HepG2 (cell line): ENCODE measurements at regions not wholly inside any gene's neighbourhood (a gene's known extent, or its start where the extent isn't known, plus 50 kb on each side); places are given as distances from the start of the nearest gene placed in this dataset.
A peak's percentile ranks its signal among the peaks of the same experiment; 100 is the strongest.

Experiments used
- ASH2L ChIP-seq: fragments of 300-600, 200-600 bp; sonication (generic); IDR thresholded peaks from 2 replicates; pipeline ENCODE4 v1.7.0; 2017; ENCODE audit warnings: low read depth, mild to moderate bottlenecking, moderate library complexity, mixed read lengths, low read length; ENCODE audit not compliant: insufficient read length
- FOXM1 ChIP-seq: sonication (generic); formaldehyde crosslinking; IDR thresholded peaks from 2 replicates; pipeline ENCODE4 v1.5.0; 2020; ENCODE audit warnings: missing genetic modification reagents
- HNRNPUL1 ChIP-seq: fragments of 200-400 bp; formaldehyde crosslinking; IDR thresholded peaks from 2 replicates; pipeline ENCODE4 v1.6.1; 2017; ENCODE audit warnings: low read depth, mild to moderate bottlenecking, low read length, moderate library complexity
- IRF2 ChIP-seq: IDR thresholded peaks from 2 replicates; pipeline ENCODE4 v1.6.1; 2018; ENCODE audit warnings: missing genetic modification reagents, missing compliant biosample characterization
- KMT2B ChIP-seq: IDR thresholded peaks from 2 replicates; pipeline ENCODE4 v1.6.1; 2016; ENCODE audit warnings: missing genetic modification reagents, missing compliant biosample characterization
- MED13 ChIP-seq: sonication (generic); formaldehyde crosslinking; IDR thresholded peaks from 2 replicates; pipeline ENCODE4 v1.5.0; 2020; ENCODE audit warnings: missing genetic modification reagents
- MTF2 ChIP-seq: sonication (generic); formaldehyde crosslinking; IDR thresholded peaks from 2 replicates; pipeline ENCODE4 v1.5.0; 2020; ENCODE audit warnings: missing genetic modification reagents, borderline replicate concordance
- NCOA5 ChIP-seq: sonication (generic); formaldehyde crosslinking; IDR thresholded peaks from 2 replicates; pipeline ENCODE4 v1.4.0; 2020; ENCODE audit warnings: missing genetic modification reagents
- NFKBIZ ChIP-seq: IDR thresholded peaks from 2 replicates; pipeline ENCODE4 v1.6.1; 2018; ENCODE audit warnings: missing genetic modification reagents, missing compliant biosample characterization
- NKX3-1 ChIP-seq: sonication (generic); formaldehyde crosslinking; IDR thresholded peaks from 2 replicates; pipeline ENCODE4 v1.5.0; 2020; ENCODE audit warnings: missing genetic modification reagents
- PCBP2 ChIP-seq: fragments of 200-400 bp; formaldehyde crosslinking; optimal IDR thresholded peaks from 2 replicates; pipeline ENCODE3; 2018; ENCODE audit warnings: low read length, low read depth; ENCODE audit not compliant: poor library complexity, severe bottlenecking
- POLR2G ChIP-seq: fragments of 200-400 bp; formaldehyde crosslinking; IDR thresholded peaks from 2 replicates; pipeline ENCODE4 v1.6.1; 2018; ENCODE audit warnings: mild to moderate bottlenecking, low read depth, low read length, moderate library complexity
- RBFOX2 ChIP-seq: fragments of 200-400 bp; formaldehyde crosslinking; IDR thresholded peaks from 2 replicates; pipeline ENCODE4 v1.6.1; 2017; ENCODE audit warnings: low read depth, mild to moderate bottlenecking, low read length
- SIX1 ChIP-seq: sonication (generic); formaldehyde crosslinking; IDR thresholded peaks from 2 replicates; pipeline ENCODE4 v1.4.0; 2020; ENCODE audit warnings: missing genetic modification reagents, borderline replicate concordance
- YEATS4 ChIP-seq: sonication (generic); formaldehyde crosslinking; IDR thresholded peaks from 2 replicates; pipeline ENCODE4 v1.4.0; 2020; ENCODE audit warnings: missing genetic modification reagents, borderline replicate concordance
- ZNF121 ChIP-seq: sonication (generic); formaldehyde crosslinking; IDR thresholded peaks from 2 replicates; pipeline ENCODE4 v1.5.0; 2020; ENCODE audit warnings: mild to moderate bottlenecking, missing genetic modification reagents
- ZNF180 ChIP-seq: sonication (generic); formaldehyde crosslinking; IDR thresholded peaks from 2 replicates; pipeline ENCODE4 v1.4.0; 2020; ENCODE audit warnings: low read depth, missing genetic modification reagents, borderline replicate concordance
- ZNF292 ChIP-seq: sonication (generic); formaldehyde crosslinking; IDR thresholded peaks from 2 replicates; pipeline ENCODE4 v1.8.1; 2022; ENCODE audit warnings: mild to moderate bottlenecking, low read depth, missing genetic modification reagents, borderline replicate concordance
- ZNF34 ChIP-seq: sonication (generic); formaldehyde crosslinking; IDR thresholded peaks from 2 replicates; pipeline ENCODE4 v1.4.0; 2020; ENCODE audit warnings: mild to moderate bottlenecking, missing genetic modification reagents, borderline replicate concordance
- ZNF614 ChIP-seq: IDR thresholded peaks from 2 replicates; pipeline ENCODE4 v1.6.1; 2018; ENCODE audit warnings: missing biosample characterization, missing genetic modification reagents, inconsistent platforms, borderline replicate concordance
- ZNF629 ChIP-seq: sonication (generic); formaldehyde crosslinking; conservative IDR thresholded peaks from 2 replicates; pipeline ENCODE4 v1.5.0; 2020; ENCODE audit warnings: missing genetic modification reagents
- ZNF713 ChIP-seq: sonication (generic); formaldehyde crosslinking; IDR thresholded peaks from 2 replicates; pipeline ENCODE4 v1.4.0; 2020; ENCODE audit warnings: mild to moderate bottlenecking, missing genetic modification reagents
- ZNF766 ChIP-seq: sonication (generic); formaldehyde crosslinking; IDR thresholded peaks from 2 replicates; pipeline ENCODE4 v1.5.0; 2020; ENCODE audit warnings: missing genetic modification reagents, borderline replicate concordance
- TF ChIP-seq, protein P1 (sequence below), 2 experiments: sonication (generic) in 1 of 2; formaldehyde crosslinking in 1 of 2; IDR thresholded peaks; 2 replicates each; pipeline versions ENCODE4 v1.4.0 to v1.6.1; 2018 to 2020; ENCODE audit warnings: missing genetic modification reagents in 2 of 2, borderline replicate concordance in 1 of 2, low read depth in 1 of 2, mild to moderate bottlenecking in 1 of 2, missing biosample characterization in 1 of 2
- TF ChIP-seq, protein P2 (sequence below): sonication (generic); formaldehyde crosslinking; IDR thresholded peaks from 2 replicates; pipeline ENCODE4 v1.4.0; 2020; ENCODE audit warnings: missing genetic modification reagents, borderline replicate concordance
- TF ChIP-seq, protein P3 (sequence below): sonication (generic); formaldehyde crosslinking; IDR thresholded peaks from 2 replicates; pipeline ENCODE4 v1.4.0; 2020; ENCODE audit warnings: mild to moderate bottlenecking, missing genetic modification reagents, borderline replicate concordance
- TF ChIP-seq, protein P4 (sequence below): sonication (generic); formaldehyde crosslinking; IDR thresholded peaks from 2 replicates; pipeline ENCODE4 v1.8.0; 2022; ENCODE audit warnings: mild to moderate bottlenecking, missing genetic modification reagents, moderate library complexity

DNA sequence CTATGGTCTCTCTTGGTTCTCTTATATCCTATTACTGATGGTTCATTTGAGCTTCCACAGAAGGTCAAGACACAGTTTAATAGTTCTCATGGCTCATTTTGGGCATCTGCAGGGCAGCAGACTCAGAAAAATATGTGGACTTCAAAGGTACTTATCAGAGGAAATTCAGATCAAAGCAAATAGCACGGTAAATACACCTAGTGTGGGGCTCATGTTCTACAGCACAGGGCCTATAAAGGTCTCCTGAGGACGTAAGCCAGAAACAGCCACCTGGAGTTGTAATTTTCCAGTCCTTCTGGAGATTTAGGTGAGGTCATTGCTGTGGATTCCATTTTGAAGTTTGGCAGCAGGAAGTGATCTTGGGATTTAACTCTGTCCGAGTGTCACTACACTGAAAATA, 134.5 kb upstream of the SGO1 start (continued):
- no peak for TF ChIP-seq ZNF121 (CRISPR knock-in tag)
- TF ChIP-seq NFKBIZ (CRISPR knock-in tag), result no peak
- no peak for TF ChIP-seq ZNF34 (CRISPR knock-in tag)
- TF ChIP-seq ZNF629 (CRISPR knock-in tag), result no peak
- peak; percentile 68 for TF ChIP-seq ASH2L
- TF ChIP-seq MTF2, result no peak
- no peak for TF ChIP-seq ZNF766 (CRISPR knock-in tag)
- TF ChIP-seq SIX1, result peak; percentile 76; the same call in 1 of the 2 replicates
- TF ChIP-seq POLR2G, result no peak
- peak; percentile 45; the same call in 1 of the 2 replicates for TF ChIP-seq ZNF614 (CRISPR knock-in tag)
- TF ChIP-seq ZNF180 (CRISPR knock-in tag), result no peak
- TF ChIP-seq, protein P1, sequence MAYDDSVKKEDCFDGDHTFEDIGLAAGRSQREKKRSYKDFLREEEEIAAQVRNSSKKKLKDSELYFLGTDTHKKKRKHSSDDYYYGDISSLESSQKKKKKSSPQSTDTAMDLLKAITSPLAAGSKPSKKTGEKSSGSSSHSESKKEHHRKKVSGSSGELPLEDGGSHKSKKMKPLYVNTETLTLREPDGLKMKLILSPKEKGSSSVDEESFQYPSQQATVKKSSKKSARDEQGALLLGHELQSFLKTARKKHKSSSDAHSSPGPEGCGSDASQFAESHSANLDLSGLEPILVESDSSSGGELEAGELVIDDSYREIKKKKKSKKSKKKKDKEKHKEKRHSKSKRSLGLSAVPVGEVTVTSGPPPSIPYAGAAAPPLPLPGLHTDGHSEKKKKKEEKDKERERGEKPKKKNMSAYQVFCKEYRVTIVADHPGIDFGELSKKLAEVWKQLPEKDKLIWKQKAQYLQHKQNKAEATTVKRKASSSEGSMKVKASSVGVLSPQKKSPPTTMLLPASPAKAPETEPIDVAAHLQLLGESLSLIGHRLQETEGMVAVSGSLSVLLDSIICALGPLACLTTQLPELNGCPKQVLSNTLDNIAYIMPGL (CRISPR knock-in tag; IDR thresholded peaks at IDR 0.05; ENCODE audit: borderline replicate concordance in 1 of 2, low read depth in 1 of 2), result no peak
- peak; percentile 60 for TF ChIP-seq IRF2 (CRISPR knock-in tag)
- TF ChIP-seq, protein P2, sequence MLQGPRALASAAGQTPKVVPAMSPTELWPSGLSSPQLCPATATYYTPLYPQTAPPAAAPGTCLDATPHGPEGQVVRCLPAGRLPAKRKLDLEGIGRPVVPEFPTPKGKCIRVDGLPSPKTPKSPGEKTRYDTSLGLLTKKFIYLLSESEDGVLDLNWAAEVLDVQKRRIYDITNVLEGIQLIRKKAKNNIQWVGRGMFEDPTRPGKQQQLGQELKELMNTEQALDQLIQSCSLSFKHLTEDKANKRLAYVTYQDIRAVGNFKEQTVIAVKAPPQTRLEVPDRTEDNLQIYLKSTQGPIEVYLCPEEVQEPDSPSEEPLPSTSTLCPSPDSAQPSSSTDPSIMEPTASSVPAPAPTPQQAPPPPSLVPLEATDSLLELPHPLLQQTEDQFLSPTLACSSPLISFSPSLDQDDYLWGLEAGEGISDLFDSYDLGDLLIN (CRISPR knock-in tag), result no peak
- TF ChIP-seq ZNF713 (CRISPR knock-in tag), result no peak
- TF ChIP-seq ZNF292 (CRISPR knock-in tag), result no peak
- TF ChIP-seq RBFOX2, result 0 out of 2 replicates have a peak, but pooled peaks have one; percentile 6
- TF ChIP-seq FOXM1, result no peak
- TF ChIP-seq MED13, result peak; percentile 96
- no peak for TF ChIP-seq PCBP2
- no peak for TF ChIP-seq HNRNPUL1
- TF ChIP-seq NKX3-1 (CRISPR knock-in tag), result no peak
- no peak for TF ChIP-seq NCOA5 (CRISPR knock-in tag)
- TF ChIP-seq, protein P3, sequence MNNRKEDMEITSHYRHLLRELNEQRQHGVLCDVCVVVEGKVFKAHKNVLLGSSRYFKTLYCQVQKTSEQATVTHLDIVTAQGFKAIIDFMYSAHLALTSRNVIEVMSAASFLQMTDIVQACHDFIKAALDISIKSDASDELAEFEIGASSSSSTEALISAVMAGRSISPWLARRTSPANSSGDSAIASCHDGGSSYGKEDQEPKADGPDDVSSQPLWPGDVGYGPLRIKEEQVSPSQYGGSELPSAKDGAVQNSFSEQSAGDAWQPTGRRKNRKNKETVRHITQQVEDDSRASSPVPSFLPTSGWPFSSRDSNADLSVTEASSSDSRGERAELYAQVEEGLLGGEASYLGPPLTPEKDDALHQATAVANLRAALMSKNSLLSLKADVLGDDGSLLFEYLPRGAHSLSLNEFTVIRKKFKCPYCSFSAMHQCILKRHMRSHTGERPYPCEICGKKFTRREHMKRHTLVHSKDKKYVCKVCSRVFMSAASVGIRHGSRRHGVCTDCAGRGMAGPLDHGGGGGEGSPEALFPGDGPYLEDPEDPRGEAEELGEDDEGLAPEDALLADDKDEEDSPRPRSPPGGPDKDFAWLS (CRISPR knock-in tag), result no peak
- TF ChIP-seq, protein P4, sequence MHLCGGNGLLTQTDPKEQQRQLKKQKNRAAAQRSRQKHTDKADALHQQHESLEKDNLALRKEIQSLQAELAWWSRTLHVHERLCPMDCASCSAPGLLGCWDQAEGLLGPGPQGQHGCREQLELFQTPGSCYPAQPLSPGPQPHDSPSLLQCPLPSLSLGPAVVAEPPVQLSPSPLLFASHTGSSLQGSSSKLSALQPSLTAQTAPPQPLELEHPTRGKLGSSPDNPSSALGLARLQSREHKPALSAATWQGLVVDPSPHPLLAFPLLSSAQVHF (CRISPR knock-in tag), result no peak
- no peak for TF ChIP-seq YEATS4 (CRISPR knock-in tag)
- TF ChIP-seq KMT2B, result no peak
